Smooth muscle cell of the brain vasculature (primary cell): ENCODE measurements at regions not wholly inside any gene's neighbourhood (a gene's known extent, or its start where the extent isn't known, plus 50 kb on each side); places are given as distances from the start of the nearest gene placed in this dataset.
"Not testable (repeated sequence)": the region's sequence is repeated elsewhere in the genome, so short reads cannot be mapped to it uniquely, and the experiment has no call there.

Source experiments
- DNase-seq: peaks from one replicate; pipeline ENCODE4 v3.0.0-alpha.2; 2012; ENCODE audit warnings: low read depth, low spot score

- DNase-seq = no peak
Measured at GRCh38 chr4:72942565-72942964, 127.0 kb downstream of the COX18 start.

- no peak for DNase-seq
Measured at GRCh38 chr4:72938516-72938915, 131.0 kb downstream of the COX18 start.

GRCh38 chr4:72935462-72935861, 134.1 kb downstream of the COX18 start:
- no peak for DNase-seq

GRCh38 chr4:72933029-72933428, 136.5 kb downstream of the COX18 start:
- no peak for DNase-seq

- no peak for DNase-seq
Measured at GRCh38 chr4:72931346-72931745, 138.2 kb downstream of the COX18 start.

GRCh38 chr4:72929596-72930274, 139.8 kb downstream of the COX18 start:
- not testable (repeated sequence) for DNase-seq

GRCh38 chr4:72924814-72925213, 144.7 kb downstream of the COX18 start:
- no peak for DNase-seq

GRCh38 chr4:72919937-72920336, 149.6 kb downstream of the COX18 start:
- DNase-seq = no peak

GRCh38 chr4:72919464-72919863, 150.1 kb downstream of the COX18 start:
- DNase-seq = no peak

- DNase-seq = no peak
Measured at GRCh38 chr4:72918362-72918761, 151.2 kb downstream of the COX18 start.

- DNase-seq = no peak
Measured at GRCh38 chr4:72911316-72911715, 158.2 kb downstream of the COX18 start.

GRCh38 chr4:72909461-72909860, 160.1 kb downstream of the COX18 start:
- DNase-seq = no peak

- no peak for DNase-seq
Measured at GRCh38 chr4:72902354-72902753, 167.2 kb downstream of the COX18 start.

GRCh38 chr4:72901553-72901952, 168.0 kb downstream of the COX18 start:
- no peak for DNase-seq

- no peak for DNase-seq
Measured at GRCh38 chr4:72900952-72901351, 168.6 kb downstream of the COX18 start.

- DNase-seq = no peak
Measured at GRCh38 chr4:72899621-72900020, 169.9 kb downstream of the COX18 start.

- DNase-seq = no peak
Measured at GRCh38 chr4:72899214-72899613, 170.3 kb downstream of the COX18 start.

GRCh38 chr4:72896515-72896914, 173.0 kb downstream of the COX18 start:
- DNase-seq = peak; percentile 29

GRCh38 chr4:72895408-72895807, 174.1 kb downstream of the COX18 start:
- no peak for DNase-seq

- no peak for DNase-seq
Measured at GRCh38 chr4:72893354-72894066, 176.0 kb downstream of the COX18 start.

GRCh38 chr4:72888331-72888730, 181.2 kb downstream of the COX18 start:
- no peak for DNase-seq

GRCh38 chr4:72887152-72887551, 182.4 kb downstream of the COX18 start:
- no peak for DNase-seq

GRCh38 chr4:72886602-72887001, 182.9 kb downstream of the COX18 start:
- no peak for DNase-seq
